Ectodermal cell (in vitro differentiated cells): ENCODE measurements at regions not wholly inside any gene's neighbourhood (a gene's known extent, or its start where the extent isn't known, plus 50 kb on each side); places are given as distances from the start of the nearest gene placed in this dataset.
"Not testable (repeated sequence)": the region's sequence is repeated elsewhere in the genome, so short reads cannot be mapped to it uniquely, and the experiment has no call there.

Source experiments
- H3K27ac ChIP-seq: 2 replicates; pipeline ENCODE4 v1.7.0; 2013; ENCODE audit warnings: mild to moderate bottlenecking, low read depth, low read length; ENCODE audit not compliant: insufficient read depth, poor library complexity, severe bottlenecking
- H3K27me3 ChIP-seq: 2 replicates; pipeline ENCODE4 v1.7.0; 2013; ENCODE audit warnings: mild to moderate bottlenecking, low read length; ENCODE audit not compliant: insufficient read depth, control insufficient read depth, poor library complexity, severe bottlenecking
- H3K36me3 ChIP-seq: one replicate; pipeline ENCODE4 v1.7.0; 2013; ENCODE audit warnings: low read length; ENCODE audit not compliant: control insufficient read depth, insufficient read depth
- H3K4me1 ChIP-seq: one replicate; pipeline ENCODE4 v1.7.0; 2013; ENCODE audit warnings: low read length; ENCODE audit not compliant: control insufficient read depth, insufficient read depth
- H3K4me3 ChIP-seq: 2 replicates; pipeline ENCODE4 v1.7.0; 2013; ENCODE audit warnings: low read depth, low read length, control low read depth; ENCODE audit not compliant: insufficient read depth
- H3K9me3 ChIP-seq: 2 replicates; pipeline ENCODE4 v1.7.0; 2013; ENCODE audit warnings: mild to moderate bottlenecking, low read length, moderate library complexity; ENCODE audit not compliant: control insufficient read depth
- WGBS, 2 experiments: methylation state at CpG; one replicate each; pipeline ENCODE4 v1.1.7; 2013; ENCODE audit warnings: missing lambda C conversion rate in 2 of 2; 5-methylcytosine and 5-hydroxymethylcytosine counted together

GRCh38 chr19:28150129-28150528 is 1062.8 kb downstream of the UQCRFS1 start:
- Histone ChIP-seq H3K27me3 (no peaks in the 10 kb centered on the region), H3K27ac (no peak overlapping the region), H3K4me1 (peaks cover 4% of the 10 kb centered on the region), H3K4me3 (no peak overlapping the region), H3K9me3 (no peaks in the 10 kb centered on the region), H3K36me3 (no peaks in the 10 kb centered on the region)
- WGBS, 2 experiments: 84 to 87% methylated on average over 5 of the region's 5 CpGs

DNA sequence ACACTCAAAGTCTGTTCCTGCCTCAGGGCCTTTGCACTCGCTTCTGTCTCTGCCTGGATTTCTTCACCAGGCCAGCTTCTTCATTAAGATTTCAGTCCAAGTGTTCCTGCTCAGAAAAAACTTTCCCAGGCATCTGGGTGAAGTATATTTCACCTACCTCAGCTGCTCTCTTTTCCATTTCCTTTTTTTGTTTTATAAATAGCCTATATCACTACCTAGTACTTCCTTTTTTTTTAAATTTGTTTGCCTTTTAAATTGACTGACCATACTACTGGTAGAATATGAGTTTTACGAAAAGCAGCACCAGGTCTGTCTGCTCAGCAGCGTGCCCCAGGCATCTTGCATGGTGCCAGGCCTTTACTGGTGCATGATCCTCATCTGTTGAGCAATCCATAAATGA is 1064.4 kb downstream of the UQCRFS1 start:
- Histone ChIP-seq H3K4me1 (peaks cover 4% of the 10 kb centered on the region), H3K36me3 (no peaks in the 10 kb centered on the region), H3K27ac (no peak overlapping the region), H3K4me3 (no peak overlapping the region), H3K27me3 (no peaks in the 10 kb centered on the region), H3K9me3 (no peaks in the 10 kb centered on the region)
- WGBS, 2 experiments: 95 to 97% methylated on average over 3 of the region's 3 CpGs

- WGBS, 2 experiments: 90 to 94% methylated on average over 1 of the region's 1 CpG
- H3K4me3 ChIP-seq: no peak overlapping the region
- H3K9me3 ChIP-seq: no peaks in the 10 kb centered on the region
- H3K27ac ChIP-seq: no peak overlapping the region
- H3K36me3 ChIP-seq: no peaks in the 10 kb centered on the region
- no peaks in the 10 kb centered on the region for H3K4me1 ChIP-seq
- no peaks in the 10 kb centered on the region for H3K27me3 ChIP-seq
Observed at GRCh38 chr19:28142258-28142657, 1070.7 kb downstream of the UQCRFS1 start.

DNA sequence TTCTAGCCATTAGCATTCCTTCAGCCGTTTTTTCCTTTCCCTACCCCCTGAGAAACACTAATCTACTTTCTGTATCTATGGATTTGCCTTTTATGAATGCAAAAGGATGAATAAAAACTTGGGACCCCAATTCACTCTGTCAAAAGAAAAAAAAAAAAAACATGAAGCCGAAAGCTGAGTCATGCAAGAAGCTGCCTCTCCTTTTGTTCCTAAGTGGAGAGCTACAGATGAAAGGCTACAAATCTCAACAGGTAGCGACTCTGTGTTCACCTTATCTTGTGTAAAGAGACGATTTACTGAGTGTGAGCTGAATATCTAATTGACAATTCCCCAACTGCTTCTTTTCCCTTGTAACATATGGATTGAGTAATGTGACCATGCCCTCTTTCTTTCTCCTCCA is 1072.8 kb downstream of the UQCRFS1 start:
- WGBS, 2 experiments: 76 to 80% methylated on average over 3 to 4 of the region's 4 CpGs
- Histone ChIP-seq H3K27me3 (no peaks in the 10 kb centered on the region), H3K27ac (no peak overlapping the region), H3K36me3 (no peaks in the 10 kb centered on the region), H3K9me3 (no peaks in the 10 kb centered on the region), H3K4me1 (no peaks in the 10 kb centered on the region), H3K4me3 (no peak overlapping the region)

- 86 to 96% methylated on average over 4 of the region's 4 CpGs for WGBS, 2 experiments
Observed at GRCh38 chr19:28137772-28138171, 1075.2 kb downstream of the UQCRFS1 start.

DNA sequence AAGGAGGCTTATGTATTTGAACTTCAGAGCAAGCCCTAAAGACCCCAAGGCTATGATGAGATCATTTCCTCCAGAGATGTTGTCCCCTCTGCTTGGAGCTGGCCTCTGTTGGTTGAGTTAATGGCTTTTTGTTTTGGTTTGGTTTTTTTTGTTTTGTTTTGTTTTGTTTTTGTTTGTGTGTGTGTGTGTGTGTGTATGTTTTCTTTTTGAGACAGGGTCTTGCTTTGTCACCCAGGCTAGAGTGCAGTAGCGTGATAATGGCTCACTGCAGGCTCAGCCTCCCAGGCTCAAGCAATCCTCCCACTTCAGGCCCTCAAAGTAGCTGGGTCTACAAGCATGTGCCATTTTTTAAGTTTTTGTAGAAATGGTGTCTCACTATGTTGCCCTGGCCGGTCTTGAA is 1076.2 kb downstream of the UQCRFS1 start:
- WGBS, 2 experiments: 93 to 94% methylated on average over 2 of the region's 2 CpGs
- H3K27me3 ChIP-seq: no peaks in the 10 kb centered on the region
- no peak overlapping the region for H3K4me3 ChIP-seq
- H3K27ac ChIP-seq: no peak overlapping the region
- H3K4me1 ChIP-seq: no peaks in the 10 kb centered on the region
- no peaks in the 10 kb centered on the region for H3K9me3 ChIP-seq
- no peaks in the 10 kb centered on the region for H3K36me3 ChIP-seq

More at GRCh38 chr19:28137772-28138171, 1075.2 kb downstream of the UQCRFS1 start:
- Histone ChIP-seq H3K4me1 (no peaks in the 10 kb centered on the region), H3K9me3 (no peaks in the 10 kb centered on the region), H3K4me3 (no peak overlapping the region), H3K27me3 (no peaks in the 10 kb centered on the region), H3K27ac (no peak overlapping the region), H3K36me3 (no peaks in the 10 kb centered on the region)

DNA sequence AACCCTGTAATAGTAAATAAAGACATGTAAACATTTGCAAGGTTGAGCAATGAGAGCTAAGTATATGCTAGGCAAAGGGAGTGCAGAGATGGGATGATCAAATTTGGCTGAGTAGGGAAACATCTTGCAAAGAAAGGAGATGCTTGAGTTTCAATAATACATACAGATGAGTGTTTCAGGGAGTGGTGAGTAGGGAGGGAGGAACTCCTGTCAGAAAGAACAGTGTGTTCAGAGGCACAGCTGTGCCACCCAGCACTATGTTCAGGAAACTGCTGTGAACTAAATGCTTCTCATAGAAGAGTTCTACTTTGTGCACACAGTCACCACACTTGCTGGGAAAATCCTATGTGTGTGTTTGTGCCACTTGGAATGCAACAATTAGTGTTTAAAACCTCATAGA is 1077.1 kb downstream of the UQCRFS1 start:
- H3K4me3 ChIP-seq: no peak overlapping the region
- no peaks in the 10 kb centered on the region for H3K36me3 ChIP-seq
- no peaks in the 10 kb centered on the region for H3K27me3 ChIP-seq
- H3K9me3 ChIP-seq: no peaks in the 10 kb centered on the region
- no peaks in the 10 kb centered on the region for H3K4me1 ChIP-seq
- no peak overlapping the region for H3K27ac ChIP-seq

DNA sequence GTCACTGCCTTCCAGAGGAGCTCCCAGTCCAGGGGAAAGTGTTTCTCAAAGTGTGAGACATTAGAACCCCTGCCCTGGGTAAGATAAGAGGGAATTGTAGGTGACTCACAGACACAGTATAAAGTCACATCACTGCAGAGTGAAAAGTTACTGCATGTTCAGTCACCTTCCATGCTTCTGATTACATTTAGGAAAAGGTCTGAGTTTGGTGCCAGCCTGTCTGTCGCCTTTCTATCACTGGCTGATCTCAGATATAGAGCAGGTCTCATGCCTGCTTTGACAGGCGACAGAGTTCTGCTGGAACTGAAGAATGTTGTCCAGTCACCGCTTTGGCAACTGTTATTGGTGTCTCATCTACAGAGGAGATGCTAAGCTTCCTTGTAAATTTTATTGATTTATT is 1078.6 kb downstream of the UQCRFS1 start:
- Histone ChIP-seq H3K27ac (no peak overlapping the region), H3K4me3 (no peak overlapping the region), H3K27me3 (no peaks in the 10 kb centered on the region), H3K9me3 (no peaks in the 10 kb centered on the region), H3K36me3 (no peaks in the 10 kb centered on the region), H3K4me1 (peaks cover 6% of the 10 kb centered on the region)
- 96 to 98% methylated on average over 3 of the region's 3 CpGs for WGBS, 2 experiments

- H3K36me3 ChIP-seq, H3K27me3 ChIP-seq, H3K27ac ChIP-seq, H3K9me3 ChIP-seq, H3K4me3 ChIP-seq: not testable (repeated sequence)
- H3K4me1 ChIP-seq: peaks cover 12% of the 10 kb centered on the region
- WGBS, 2 experiments: 56 to 65% methylated on average over 6 to 8 of the region's 8 CpGs
Observed at GRCh38 chr19:28130881-28131280, 1082.1 kb downstream of the UQCRFS1 start.

DNA sequence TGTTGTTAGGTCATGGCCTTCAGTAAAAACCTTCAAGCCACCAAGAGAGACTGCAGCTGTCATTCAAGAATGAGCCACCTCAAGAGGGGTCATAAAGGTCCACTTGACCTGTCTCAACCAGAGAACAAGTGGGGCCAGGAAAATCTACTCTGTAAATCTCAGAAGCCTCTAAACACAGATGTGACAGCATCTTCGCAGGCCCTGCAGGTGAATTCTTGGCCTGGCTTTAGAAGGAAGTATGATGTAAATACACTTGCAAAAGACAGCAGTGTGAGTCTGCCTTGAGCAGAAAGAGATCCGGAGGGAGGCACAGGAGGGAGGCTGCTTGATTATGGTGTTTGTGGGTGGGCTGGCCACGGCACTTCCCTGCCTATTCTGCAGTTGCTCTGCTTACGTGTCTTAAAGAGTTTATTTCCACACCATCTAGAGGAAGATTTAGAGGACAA is 1082.9 kb downstream of the UQCRFS1 start:
- no peaks in the 10 kb centered on the region for H3K9me3 ChIP-seq
- peaks cover 12% of the 10 kb centered on the region for H3K4me1 ChIP-seq
- no peaks in the 10 kb centered on the region for H3K36me3 ChIP-seq
- no peak overlapping the region for H3K4me3 ChIP-seq
- H3K27ac ChIP-seq: no peak overlapping the region
- H3K27me3 ChIP-seq: no peaks in the 10 kb centered on the region
- 44 to 54% methylated on average over 4 of the region's 4 CpGs for WGBS, 2 experiments

DNA sequence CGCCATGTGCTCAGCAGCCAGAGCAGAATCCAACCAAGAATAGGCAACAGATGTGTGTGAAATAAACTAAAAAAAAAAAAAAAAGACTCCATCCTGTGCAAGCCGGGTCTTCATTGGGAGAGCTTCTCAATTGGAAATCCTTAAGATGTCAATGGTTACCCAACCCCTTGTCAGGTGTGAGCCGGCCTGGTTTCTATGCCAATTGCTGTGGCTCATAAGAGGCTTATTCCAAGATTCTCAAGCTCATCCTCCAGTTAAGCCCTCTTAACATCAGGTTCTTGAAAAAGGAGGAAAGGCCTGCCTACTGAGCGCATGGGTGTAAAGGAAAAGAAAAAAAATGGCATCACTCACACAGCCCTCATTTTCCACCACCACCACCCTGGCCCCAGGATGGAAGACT is 1084.6 kb downstream of the UQCRFS1 start:
- no peaks in the 10 kb centered on the region for H3K27me3 ChIP-seq
- H3K4me1 ChIP-seq: peaks cover 12% of the 10 kb centered on the region
- 94% methylated on average over 3 of the region's 4 CpGs for WGBS, 2 experiments
- H3K27ac ChIP-seq: no peak overlapping the region
- no peaks in the 10 kb centered on the region for H3K9me3 ChIP-seq
- H3K36me3 ChIP-seq: no peaks in the 10 kb centered on the region
- H3K4me3 ChIP-seq: no peak overlapping the region
